ENCODE measurements at regions not wholly inside any gene's neighbourhood (a gene's known extent, or its start where the extent isn't known, plus 50 kb on each side); places are given as distances from the start of the nearest gene placed in this dataset.

DNA sequence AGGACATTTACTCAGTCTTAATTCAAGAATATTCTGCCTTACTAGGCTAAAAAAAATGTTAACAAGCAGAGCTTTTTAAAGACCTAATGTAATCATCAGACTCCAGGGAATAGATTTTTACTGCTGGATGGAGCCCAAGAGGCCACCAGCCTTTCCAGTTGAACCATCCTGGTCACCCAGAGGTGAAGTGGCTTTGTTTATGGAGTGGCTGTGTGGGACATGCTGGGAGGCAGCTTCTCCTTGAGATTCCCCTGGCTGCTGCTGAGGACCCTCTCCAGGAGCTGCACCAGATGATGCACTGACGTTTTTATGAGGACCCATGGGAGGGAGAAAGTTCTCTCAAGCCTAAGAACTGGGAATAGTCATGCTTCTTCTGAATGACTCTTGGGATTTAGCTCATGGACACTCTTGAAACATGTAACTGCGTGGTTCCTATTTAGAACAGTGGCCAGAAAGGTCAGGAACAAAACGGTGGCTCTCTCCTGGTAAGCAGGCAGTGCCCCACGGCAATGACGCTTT lies 205.9 kb upstream of the MIR17HG start:
- TF ChIP-seq, protein P1, sequence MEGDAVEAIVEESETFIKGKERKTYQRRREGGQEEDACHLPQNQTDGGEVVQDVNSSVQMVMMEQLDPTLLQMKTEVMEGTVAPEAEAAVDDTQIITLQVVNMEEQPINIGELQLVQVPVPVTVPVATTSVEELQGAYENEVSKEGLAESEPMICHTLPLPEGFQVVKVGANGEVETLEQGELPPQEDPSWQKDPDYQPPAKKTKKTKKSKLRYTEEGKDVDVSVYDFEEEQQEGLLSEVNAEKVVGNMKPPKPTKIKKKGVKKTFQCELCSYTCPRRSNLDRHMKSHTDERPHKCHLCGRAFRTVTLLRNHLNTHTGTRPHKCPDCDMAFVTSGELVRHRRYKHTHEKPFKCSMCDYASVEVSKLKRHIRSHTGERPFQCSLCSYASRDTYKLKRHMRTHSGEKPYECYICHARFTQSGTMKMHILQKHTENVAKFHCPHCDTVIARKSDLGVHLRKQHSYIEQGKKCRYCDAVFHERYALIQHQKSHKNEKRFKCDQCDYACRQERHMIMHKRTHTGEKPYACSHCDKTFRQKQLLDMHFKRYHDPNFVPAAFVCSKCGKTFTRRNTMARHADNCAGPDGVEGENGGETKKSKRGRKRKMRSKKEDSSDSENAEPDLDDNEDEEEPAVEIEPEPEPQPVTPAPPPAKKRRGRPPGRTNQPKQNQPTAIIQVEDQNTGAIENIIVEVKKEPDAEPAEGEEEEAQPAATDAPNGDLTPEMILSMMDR (IDR thresholded peaks at IDR 0.05; ENCODE audit: insufficient read depth, low read length) = no peak
- TF ChIP-seq, protein P2, sequence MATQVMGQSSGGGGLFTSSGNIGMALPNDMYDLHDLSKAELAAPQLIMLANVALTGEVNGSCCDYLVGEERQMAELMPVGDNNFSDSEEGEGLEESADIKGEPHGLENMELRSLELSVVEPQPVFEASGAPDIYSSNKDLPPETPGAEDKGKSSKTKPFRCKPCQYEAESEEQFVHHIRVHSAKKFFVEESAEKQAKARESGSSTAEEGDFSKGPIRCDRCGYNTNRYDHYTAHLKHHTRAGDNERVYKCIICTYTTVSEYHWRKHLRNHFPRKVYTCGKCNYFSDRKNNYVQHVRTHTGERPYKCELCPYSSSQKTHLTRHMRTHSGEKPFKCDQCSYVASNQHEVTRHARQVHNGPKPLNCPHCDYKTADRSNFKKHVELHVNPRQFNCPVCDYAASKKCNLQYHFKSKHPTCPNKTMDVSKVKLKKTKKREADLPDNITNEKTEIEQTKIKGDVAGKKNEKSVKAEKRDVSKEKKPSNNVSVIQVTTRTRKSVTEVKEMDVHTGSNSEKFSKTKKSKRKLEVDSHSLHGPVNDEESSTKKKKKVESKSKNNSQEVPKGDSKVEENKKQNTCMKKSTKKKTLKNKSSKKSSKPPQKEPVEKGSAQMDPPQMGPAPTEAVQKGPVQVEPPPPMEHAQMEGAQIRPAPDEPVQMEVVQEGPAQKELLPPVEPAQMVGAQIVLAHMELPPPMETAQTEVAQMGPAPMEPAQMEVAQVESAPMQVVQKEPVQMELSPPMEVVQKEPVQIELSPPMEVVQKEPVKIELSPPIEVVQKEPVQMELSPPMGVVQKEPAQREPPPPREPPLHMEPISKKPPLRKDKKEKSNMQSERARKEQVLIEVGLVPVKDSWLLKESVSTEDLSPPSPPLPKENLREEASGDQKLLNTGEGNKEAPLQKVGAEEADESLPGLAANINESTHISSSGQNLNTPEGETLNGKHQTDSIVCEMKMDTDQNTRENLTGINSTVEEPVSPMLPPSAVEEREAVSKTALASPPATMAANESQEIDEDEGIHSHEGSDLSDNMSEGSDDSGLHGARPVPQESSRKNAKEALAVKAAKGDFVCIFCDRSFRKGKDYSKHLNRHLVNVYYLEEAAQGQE (IDR thresholded peaks at IDR 0.05; ENCODE audit: insufficient replicate concordance, low read depth) = no peak
- TF ChIP-seq POLR2AphosphoS5 (IDR thresholded peaks at IDR 0.05; ENCODE audit: low read depth) (no peak), SPI1 (IDR thresholded peaks at IDR 0.05; ENCODE audit: borderline replicate concordance, low read depth) (no peak)
